ENCODE measurements at regions not wholly inside any gene's neighbourhood (a gene's known extent, or its start where the extent isn't known, plus 50 kb on each side); places are given as distances from the start of the nearest gene placed in this dataset.

- Histone ChIP-seq H3K4me3 (ENCODE audit: low read length) (no peak overlapping the region), H3K27ac (ENCODE audit: low read length) (no peak overlapping the region), H3K36me3 (ENCODE audit: control insufficient read depth, insufficient read depth, low read length) (no peaks in the 10 kb centered on the region), H3K27me3 (ENCODE audit: control insufficient read depth, insufficient read depth, low read length) (peaks cover 8% of the 10 kb centered on the region), H3K4me1 (ENCODE audit: control insufficient read depth, insufficient read depth, low read length) (peaks cover 30% of the 10 kb centered on the region), H3K9me3 (replicated peaks; ENCODE audit: control insufficient read depth, low read depth, low read length) (no peaks in the 10 kb centered on the region)
- WGBS (ENCODE audit: insufficient coverage), result 60% methylated on average over 12 of the region's 13 CpGs
- peak; percentile 1 for DNase-seq
Measured at GRCh38 chr6:167577891-167578361, 248.8 kb upstream of the AFDN start.

- H3K9me3 ChIP-seq (replicated peaks; ENCODE audit: control insufficient read depth, low read depth, low read length), result peaks cover 3% of the 10 kb centered on the region
Measured at GRCh38 chr6:167578371-167578901, 248.3 kb upstream of the AFDN start.

DNA sequence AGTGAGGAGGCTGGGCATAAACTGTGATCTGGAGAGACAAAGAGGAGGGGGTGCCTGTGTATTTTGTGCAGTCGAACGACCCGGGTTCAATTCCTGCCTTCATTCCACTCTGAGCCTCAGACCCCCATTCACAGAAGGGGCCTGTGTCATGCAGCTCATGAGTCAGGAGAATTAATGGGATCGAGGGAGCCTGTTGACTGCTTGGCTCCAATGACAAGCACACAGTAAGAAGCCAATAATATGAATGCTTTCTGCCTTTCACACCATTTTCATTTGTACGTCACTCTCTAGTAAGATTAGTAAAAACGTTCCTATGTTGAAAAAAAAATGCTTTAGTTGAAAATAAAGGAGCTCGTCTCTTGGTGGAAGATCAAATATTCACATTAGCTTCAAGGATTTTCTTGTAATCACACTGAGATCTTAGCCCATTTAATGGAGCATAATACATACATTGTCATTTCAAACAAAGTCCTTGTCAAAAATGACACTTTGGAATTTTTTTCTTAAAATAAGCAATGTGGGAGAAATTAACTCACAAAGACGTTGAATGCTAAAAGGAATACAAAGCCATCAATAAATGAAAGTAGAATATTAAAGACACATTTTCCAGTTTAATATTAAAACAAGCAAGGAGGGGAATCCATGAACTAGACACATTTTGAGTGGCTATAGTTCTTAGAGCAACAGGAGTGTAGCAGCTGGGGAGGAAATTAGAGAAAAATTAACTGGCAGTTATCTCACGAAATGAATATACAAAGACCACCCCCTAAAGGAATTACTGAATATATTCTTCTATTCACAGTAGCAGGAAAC lies 246.7 kb upstream of the AFDN start:
- H3K4me3 ChIP-seq (ENCODE audit: low read length), result no peak overlapping the region
- H3K9me3 ChIP-seq (replicated peaks; ENCODE audit: control insufficient read depth, low read depth, low read length), result peaks cover 3% of the 10 kb centered on the region
- H3K27ac ChIP-seq (ENCODE audit: low read length), result no peak overlapping the region
- WGBS (ENCODE audit: insufficient coverage), result no CpG with 5 or more reads among the region's 9 CpGs
- peak; percentile 30 for DNase-seq
- peaks cover 12% of the 10 kb centered on the region for H3K4me1 ChIP-seq (ENCODE audit: control insufficient read depth, insufficient read depth, low read length)
- H3K27me3 ChIP-seq (ENCODE audit: control insufficient read depth, insufficient read depth, low read length), result peaks cover 8% of the 10 kb centered on the region
- no peaks in the 10 kb centered on the region for H3K36me3 ChIP-seq (ENCODE audit: control insufficient read depth, insufficient read depth, low read length)

More at GRCh38 chr6:167578371-167578901, 248.3 kb upstream of the AFDN start:
- DNase-seq, result no peak
- Histone ChIP-seq H3K4me1 (ENCODE audit: control insufficient read depth, insufficient read depth, low read length) (peaks cover 25% of the 10 kb centered on the region), H3K27ac (ENCODE audit: low read length) (no peak overlapping the region), H3K27me3 (ENCODE audit: control insufficient read depth, insufficient read depth, low read length) (peaks cover 8% of the 10 kb centered on the region), H3K4me3 (ENCODE audit: low read length) (no peak overlapping the region), H3K36me3 (ENCODE audit: control insufficient read depth, insufficient read depth, low read length) (no peaks in the 10 kb centered on the region)
- whole genome bisulfite sequencing (ENCODE audit: insufficient coverage), result 95% methylated on average over 13 of the region's 16 CpGs

GRCh38 chr6:167580619-167580911 lies 246.1 kb upstream of the AFDN start:
- Histone ChIP-seq H3K36me3 (ENCODE audit: control insufficient read depth, insufficient read depth, low read length) (no peaks in the 10 kb centered on the region), H3K4me1 (ENCODE audit: control insufficient read depth, insufficient read depth, low read length) (peaks cover 8% of the 10 kb centered on the region), H3K9me3 (replicated peaks; ENCODE audit: control insufficient read depth, low read depth, low read length) (peaks cover 3% of the 10 kb centered on the region), H3K4me3 (ENCODE audit: low read length) (no peak overlapping the region), H3K27ac (ENCODE audit: low read length) (no peak overlapping the region), H3K27me3 (ENCODE audit: control insufficient read depth, insufficient read depth, low read length) (peaks cover 8% of the 10 kb centered on the region)
- no peak for DNase-seq
- no CpG with 5 or more reads among the region's 4 CpGs for WGBS (ENCODE audit: insufficient coverage)

DNA sequence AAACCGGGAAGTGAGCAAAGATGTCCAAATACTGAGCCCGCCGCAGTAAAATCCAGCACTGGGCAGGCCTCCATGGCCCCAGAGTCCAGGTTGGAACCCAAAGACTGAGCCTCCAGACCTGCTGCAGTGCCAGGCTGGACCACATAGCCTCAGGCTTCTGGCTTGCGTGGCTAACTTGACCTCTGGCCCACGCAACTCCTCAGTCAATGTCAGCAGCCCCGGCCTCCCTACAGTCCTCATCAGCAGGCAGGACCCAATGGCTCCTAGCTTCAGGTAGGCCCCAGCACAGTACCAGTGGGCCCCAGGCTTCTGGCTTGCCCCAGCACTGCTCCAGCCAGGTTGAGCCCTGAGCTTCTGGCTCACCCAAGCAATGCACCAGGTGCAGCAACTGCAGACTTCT lies 245.1 kb upstream of the AFDN start:
- Histone ChIP-seq H3K4me3 (ENCODE audit: low read length) (no peak overlapping the region), H3K27ac (ENCODE audit: low read length) (no peak overlapping the region), H3K36me3 (ENCODE audit: control insufficient read depth, insufficient read depth, low read length) (no peaks in the 10 kb centered on the region), H3K4me1 (ENCODE audit: control insufficient read depth, insufficient read depth, low read length) (peaks cover 8% of the 10 kb centered on the region), H3K9me3 (replicated peaks; ENCODE audit: control insufficient read depth, low read depth, low read length) (peaks cover 3% of the 10 kb centered on the region), H3K27me3 (ENCODE audit: control insufficient read depth, insufficient read depth, low read length) (peaks cover 3% of the 10 kb centered on the region)
- DNase-seq, result no peak
- 88% methylated on average over 6 of the region's 6 CpGs for WGBS (ENCODE audit: insufficient coverage)

DNA sequence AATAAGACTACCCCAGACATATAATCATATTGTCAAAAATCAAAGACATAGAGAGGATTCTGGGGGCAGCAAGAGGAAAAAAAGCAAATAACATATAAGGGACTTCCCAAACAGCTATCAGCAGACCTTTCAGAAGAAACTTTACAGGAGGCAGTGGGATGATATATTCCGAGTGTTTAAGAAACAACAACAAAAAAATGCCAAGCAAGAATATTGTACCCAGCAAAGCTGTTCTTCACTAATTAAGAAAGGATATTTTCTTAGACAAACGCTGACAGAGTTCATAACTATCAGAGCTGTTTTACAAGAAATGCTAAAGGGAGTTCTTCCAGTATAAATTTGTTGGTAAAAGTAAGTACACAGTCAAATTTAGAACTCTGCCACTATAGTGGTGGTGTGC lies 243.3 kb upstream of the AFDN start:
- no peaks in the 10 kb centered on the region for H3K36me3 ChIP-seq (ENCODE audit: control insufficient read depth, insufficient read depth, low read length)
- no peaks in the 10 kb centered on the region for H3K27me3 ChIP-seq (ENCODE audit: control insufficient read depth, insufficient read depth, low read length)
- H3K9me3 ChIP-seq (replicated peaks; ENCODE audit: control insufficient read depth, low read depth, low read length), result peaks cover 5% of the 10 kb centered on the region
- H3K4me1 ChIP-seq (ENCODE audit: control insufficient read depth, insufficient read depth, low read length), result peaks cover 3% of the 10 kb centered on the region
- WGBS (ENCODE audit: insufficient coverage), result no CpG with 5 or more reads among the region's 2 CpGs
- no peak overlapping the region for H3K4me3 ChIP-seq (ENCODE audit: low read length)
- no peak for DNase-seq
- no peak overlapping the region for H3K27ac ChIP-seq (ENCODE audit: low read length)

GRCh38 chr6:167588181-167588919 lies 238.4 kb upstream of the AFDN start:
- DNase-seq, result peak; percentile 26
- Histone ChIP-seq H3K27ac (ENCODE audit: low read length) (no peak overlapping the region), H3K4me3 (ENCODE audit: low read length) (no peak overlapping the region), H3K36me3 (ENCODE audit: control insufficient read depth, insufficient read depth, low read length) (no peaks in the 10 kb centered on the region), H3K9me3 (replicated peaks; ENCODE audit: control insufficient read depth, low read depth, low read length) (peaks cover 2% of the 10 kb centered on the region), H3K4me1 (ENCODE audit: control insufficient read depth, insufficient read depth, low read length) (peaks cover 8% of the 10 kb centered on the region), H3K27me3 (ENCODE audit: control insufficient read depth, insufficient read depth, low read length) (no peaks in the 10 kb centered on the region)
- WGBS (ENCODE audit: insufficient coverage), result 81% methylated on average over 17 of the region's 20 CpGs

GRCh38 chr6:167588920-167589614 lies 237.6 kb upstream of the AFDN start:
- no peaks in the 10 kb centered on the region for H3K27me3 ChIP-seq (ENCODE audit: control insufficient read depth, insufficient read depth, low read length)
- 81% methylated on average over 17 of the region's 18 CpGs for WGBS (ENCODE audit: insufficient coverage)

GRCh38 chr6:167589615-167589940 lies 237.1 kb upstream of the AFDN start:
- H3K4me1 ChIP-seq (ENCODE audit: control insufficient read depth, insufficient read depth, low read length), result peaks cover 8% of the 10 kb centered on the region
- WGBS (ENCODE audit: insufficient coverage), result 23% methylated on average over 2 of the region's 10 CpGs
- no peaks in the 10 kb centered on the region for H3K27me3 ChIP-seq (ENCODE audit: control insufficient read depth, insufficient read depth, low read length)
- peaks cover 2% of the 10 kb centered on the region for H3K9me3 ChIP-seq (replicated peaks; ENCODE audit: control insufficient read depth, low read depth, low read length)
- H3K4me3 ChIP-seq (ENCODE audit: low read length), result no peak overlapping the region
- no peak overlapping the region for H3K27ac ChIP-seq (ENCODE audit: low read length)
- no peaks in the 10 kb centered on the region for H3K36me3 ChIP-seq (ENCODE audit: control insufficient read depth, insufficient read depth, low read length)
- DNase-seq, result peak; percentile 11

More at GRCh38 chr6:167588920-167589614, 237.6 kb upstream of the AFDN start:
- peaks cover 2% of the 10 kb centered on the region for H3K9me3 ChIP-seq (replicated peaks; ENCODE audit: control insufficient read depth, low read depth, low read length)
- H3K4me1 ChIP-seq (ENCODE audit: control insufficient read depth, insufficient read depth, low read length), result peaks cover 8% of the 10 kb centered on the region
- no peak for DNase-seq
- H3K4me3 ChIP-seq (ENCODE audit: low read length), result no peak overlapping the region
- H3K27ac ChIP-seq (ENCODE audit: low read length), result no peak overlapping the region
- no peaks in the 10 kb centered on the region for H3K36me3 ChIP-seq (ENCODE audit: control insufficient read depth, insufficient read depth, low read length)

DNA sequence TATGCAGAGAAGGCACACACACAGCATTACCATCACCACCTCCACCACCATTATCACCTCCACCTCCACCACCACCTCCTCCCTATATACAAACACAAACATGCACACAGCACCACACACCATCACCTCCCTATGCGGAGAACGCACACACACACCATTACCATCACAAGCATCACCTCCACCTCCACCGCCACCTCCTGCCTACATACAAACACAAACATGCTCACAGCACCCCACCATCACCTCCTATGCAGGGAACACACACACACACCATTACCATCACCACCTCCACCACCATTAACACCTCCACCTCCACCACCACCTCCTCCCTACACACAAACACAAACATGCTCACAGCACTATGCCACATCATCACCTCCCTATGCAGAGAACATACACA lies 236.5 kb upstream of the AFDN start:
- Histone ChIP-seq H3K4me3 (ENCODE audit: low read length) (no peak overlapping the region), H3K27me3 (ENCODE audit: control insufficient read depth, insufficient read depth, low read length) (no peaks in the 10 kb centered on the region), H3K27ac (ENCODE audit: low read length) (no peak overlapping the region), H3K9me3 (replicated peaks; ENCODE audit: control insufficient read depth, low read depth, low read length) (peaks cover 2% of the 10 kb centered on the region), H3K36me3 (ENCODE audit: control insufficient read depth, insufficient read depth, low read length) (no peaks in the 10 kb centered on the region), H3K4me1 (ENCODE audit: control insufficient read depth, insufficient read depth, low read length) (peaks cover 8% of the 10 kb centered on the region)
- 97% methylated on average over 3 of the region's 3 CpGs for WGBS (ENCODE audit: insufficient coverage)
- no peak for DNase-seq
